ENCODE measurements at regions not wholly inside any gene's neighbourhood (a gene's known extent, or its start where the extent isn't known, plus 50 kb on each side); places are given as distances from the start of the nearest gene placed in this dataset.
"Not testable (repeated sequence)": the region's sequence is repeated elsewhere in the genome, so short reads cannot be mapped to it uniquely, and the experiment has no call there.

DNA sequence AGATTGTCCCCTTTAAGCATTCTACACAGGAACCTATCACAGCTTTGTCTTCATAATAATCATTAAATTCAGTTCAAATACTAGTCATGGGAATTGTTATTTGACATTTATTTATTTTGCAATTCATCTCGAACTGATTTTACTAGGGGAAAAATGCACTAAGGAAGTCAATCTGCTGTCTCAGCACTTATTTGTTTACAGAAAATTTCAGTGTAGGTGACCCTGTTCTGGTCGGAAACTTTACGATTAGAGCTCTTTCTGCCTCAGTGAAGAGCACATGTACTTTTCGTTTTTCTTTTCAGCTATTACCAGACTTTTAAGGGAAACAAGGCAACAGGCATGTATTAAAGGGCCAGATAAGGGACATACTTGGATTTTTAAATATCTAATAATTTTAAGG, 1405.7 kb upstream of the ZEB2 start:
- DNase-seq = no peak

DNA sequence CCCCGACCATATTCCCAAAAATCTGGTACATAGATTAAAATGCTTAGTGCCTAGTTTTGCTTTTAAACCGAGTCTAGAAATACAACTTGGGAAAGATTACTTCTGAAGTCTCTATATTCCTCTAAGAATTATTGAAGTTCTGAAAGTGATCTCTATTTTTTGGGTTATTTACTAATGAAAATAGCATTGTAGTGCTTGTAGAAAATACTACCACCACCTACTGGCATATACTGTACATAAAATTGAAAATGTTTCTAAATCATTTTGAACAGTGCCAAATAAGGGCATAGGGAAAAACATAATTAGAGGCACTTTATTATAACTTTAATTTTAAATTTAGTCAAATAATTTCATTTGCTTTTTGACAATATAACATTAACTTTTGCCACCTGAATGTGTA, 1399.6 kb upstream of the ZEB2 start:
- no peak for DNase-seq

DNA sequence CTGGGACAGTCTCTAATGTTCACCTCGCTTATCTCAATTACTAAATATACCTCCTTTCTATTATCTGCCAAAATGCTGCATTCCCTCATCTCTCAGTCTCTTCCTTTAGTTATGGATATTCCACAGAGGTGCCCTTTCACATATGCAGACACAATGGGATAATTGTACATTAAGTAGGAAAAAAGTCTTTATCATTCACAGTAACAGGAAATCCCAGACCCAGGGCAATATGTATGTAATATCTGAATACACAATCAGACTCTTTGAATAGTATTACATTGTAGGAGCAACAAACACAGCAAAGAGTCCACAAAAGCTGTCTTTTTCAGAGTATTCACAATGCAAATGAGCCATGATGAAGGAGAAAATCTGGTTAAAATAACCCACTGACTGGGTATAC, 1399.0 kb upstream of the ZEB2 start:
- no peak for DNase-seq

DNA sequence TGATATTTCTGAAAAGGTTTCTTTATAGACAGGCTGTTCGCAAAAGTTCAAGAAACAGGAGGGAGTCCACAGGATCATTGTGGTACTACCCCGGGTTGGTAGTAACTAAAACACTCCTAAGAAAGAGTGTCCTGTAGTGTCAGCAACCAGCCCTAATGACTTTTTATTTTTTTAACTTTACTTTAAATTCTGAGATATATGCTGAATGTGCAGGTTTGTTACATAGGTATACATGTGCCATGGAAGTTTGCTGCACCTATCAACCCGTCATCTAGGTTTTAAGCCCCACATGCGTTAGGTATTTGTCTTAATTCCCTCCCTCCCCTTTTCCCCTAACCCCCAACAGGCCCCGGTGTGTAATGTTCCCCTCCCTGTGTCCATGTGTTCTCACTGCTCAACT, 1396.9 kb upstream of the ZEB2 start:
- DNase-seq = no peak

DNA sequence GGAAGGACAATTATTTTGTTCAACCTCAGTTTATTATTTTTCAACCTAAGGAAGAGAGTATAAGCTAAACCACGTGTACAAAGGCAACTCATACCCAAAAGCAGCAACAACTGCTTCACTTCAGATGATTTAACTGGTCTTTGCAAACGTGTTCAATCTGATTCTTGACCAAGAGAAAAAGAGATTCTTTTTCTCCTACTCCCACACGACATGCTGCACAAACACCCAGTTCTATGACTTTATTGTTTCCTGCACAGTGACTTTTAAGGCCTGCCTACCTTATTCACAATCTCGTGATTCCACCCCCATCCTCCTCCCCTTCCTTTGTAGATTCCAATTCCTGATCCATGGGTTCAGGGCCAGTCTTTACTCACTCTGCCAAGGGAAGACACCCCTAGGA, 1394.8 kb upstream of the ZEB2 start:
- no peak for DNase-seq

DNA sequence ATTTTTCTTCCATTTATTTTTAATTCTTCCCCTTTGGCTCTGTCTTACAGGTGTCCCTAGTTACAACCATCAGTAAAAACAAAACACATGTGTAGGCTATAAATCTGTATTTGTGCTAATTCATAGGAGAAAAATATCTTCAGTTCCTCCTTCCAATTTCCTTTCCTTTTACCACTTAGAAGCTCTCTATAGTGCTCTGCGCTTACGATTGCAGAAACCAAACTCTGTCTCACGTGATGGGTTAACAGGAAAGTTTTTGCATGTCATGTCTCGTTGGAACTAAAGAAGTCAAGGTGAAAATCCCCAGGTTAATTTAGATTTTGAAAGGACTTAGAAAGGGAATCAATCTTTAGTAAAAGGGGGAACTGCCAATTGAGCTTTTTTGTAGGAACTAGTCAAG, 1390.5 kb upstream of the ZEB2 start:
- no peak for DNase-seq

DNA sequence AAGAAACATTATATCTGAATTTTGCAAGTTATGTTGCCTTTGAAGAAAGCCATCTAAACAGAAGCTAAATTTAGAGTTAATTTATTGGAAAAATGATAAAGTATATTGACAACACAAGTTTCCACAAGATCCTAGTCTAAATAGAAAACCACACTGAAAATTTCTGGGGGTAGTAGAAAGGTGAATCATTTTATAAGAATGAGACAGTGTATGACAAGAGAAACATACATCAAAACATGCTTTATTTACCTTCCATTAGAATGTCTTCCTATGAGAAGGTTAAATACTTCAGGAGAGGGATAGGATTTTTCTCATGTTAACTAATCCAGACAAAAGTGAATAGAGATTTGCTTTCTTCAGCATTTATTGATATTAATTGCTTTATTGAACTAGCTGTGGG, 1389.8 kb upstream of the ZEB2 start:
- DNase-seq = no peak

DNA sequence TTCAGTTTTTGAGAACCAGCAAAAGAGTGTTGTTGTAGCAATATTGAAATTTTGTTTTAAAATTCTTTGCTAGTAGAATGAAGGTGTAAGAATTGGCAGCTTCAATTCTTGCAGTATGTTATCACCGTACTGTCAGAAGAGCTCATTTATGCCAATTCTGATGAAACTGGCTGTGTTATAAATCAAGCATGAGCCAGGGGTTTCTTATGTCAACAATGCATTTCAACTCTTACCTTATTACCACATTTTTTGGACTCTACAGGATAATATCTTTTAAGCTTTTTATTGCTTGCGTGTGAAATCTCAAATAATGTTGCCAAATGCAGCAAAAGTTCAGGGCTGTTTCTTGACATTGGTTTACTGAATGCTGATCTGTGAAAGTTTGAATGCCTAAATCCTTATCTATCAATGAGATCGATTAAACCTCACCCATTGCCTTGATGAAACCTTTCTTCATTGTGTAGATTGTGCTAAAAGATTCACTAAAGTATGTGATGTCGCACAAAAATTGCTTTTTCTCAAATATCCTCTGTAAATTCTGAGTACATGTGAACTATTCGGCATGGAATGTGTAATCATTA, 1389.3 kb upstream of the ZEB2 start:
- DNase-seq = no peak

DNA sequence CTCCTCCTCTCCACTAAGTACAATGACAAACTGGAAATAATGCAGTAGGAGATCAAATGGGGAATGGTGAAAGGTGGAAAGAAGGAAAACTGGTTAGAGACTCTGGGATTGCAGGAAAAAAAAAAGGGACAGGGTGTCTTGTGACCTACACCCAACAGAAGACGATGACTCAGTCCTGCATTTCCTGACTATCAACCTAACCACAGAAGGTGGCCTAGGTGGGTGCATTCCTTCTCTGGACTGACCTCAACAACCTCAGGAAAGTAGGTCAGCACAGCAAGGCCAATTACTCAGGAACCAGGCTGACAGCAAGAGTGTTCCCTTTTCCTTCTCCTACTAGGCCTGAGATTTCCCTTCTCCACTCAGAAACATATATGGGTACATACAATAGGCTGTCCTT, 1386.4 kb upstream of the ZEB2 start:
- DNase-seq = no peak

DNA sequence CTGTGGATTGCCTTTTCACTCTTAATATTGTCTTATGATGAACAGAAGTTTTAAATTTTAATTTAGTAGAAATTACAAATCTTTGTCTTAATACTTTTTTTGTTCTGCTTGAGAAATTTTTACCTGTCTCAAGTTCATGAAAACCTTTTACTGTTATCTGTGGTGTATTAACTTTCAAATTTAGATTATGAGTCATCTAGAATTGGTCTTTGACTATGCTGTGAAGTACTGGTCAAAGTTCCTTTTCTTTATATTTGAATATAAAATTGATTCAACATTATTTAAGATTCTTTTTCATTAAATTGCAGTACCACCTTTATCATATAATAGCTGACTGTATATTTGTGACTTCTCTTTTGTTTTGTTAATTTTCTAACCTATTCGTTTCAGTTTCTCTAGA, 1385.5 kb upstream of the ZEB2 start:
- DNase-seq = no peak

DNA sequence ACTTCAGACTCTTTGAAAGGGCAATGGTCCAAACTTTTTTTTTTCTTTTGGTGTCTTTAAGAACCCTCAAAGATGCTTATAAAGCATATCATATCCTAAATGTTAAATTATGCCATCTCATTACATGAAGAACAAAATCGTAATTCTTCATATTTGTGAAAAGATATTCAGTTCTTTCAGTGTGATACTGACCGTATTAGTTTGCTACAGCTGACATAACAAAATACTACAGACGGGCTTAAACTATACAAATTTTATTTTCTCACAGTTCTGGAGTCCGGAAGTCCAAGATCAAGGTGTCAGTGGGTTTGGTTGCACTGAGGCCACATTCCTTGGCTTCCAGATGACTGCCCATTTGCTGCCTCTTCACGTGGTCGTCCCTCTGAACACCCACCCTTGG, 1377.2 kb upstream of the ZEB2 start:
- DNase-seq = no peak

DNA sequence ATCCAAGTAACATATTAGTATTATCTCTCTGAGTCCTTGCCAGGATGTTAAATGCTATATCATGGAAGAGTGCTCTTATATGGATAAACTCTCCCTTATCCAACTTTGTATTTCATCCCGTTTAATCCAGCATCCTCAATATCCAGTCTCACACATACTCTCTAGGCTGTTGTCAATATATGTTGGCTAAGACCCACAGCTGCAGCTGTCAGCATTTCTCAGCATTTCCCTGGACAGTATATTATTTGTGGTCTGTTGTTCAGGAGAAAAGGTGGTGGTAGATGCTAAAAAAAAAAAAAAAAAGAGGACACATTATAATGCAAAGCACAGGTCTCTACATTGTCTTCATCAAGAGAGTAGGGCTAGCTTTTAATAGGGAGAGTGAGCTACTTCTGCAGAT, 1368.0 kb upstream of the ZEB2 start:
- DNase-seq = no peak

DNA sequence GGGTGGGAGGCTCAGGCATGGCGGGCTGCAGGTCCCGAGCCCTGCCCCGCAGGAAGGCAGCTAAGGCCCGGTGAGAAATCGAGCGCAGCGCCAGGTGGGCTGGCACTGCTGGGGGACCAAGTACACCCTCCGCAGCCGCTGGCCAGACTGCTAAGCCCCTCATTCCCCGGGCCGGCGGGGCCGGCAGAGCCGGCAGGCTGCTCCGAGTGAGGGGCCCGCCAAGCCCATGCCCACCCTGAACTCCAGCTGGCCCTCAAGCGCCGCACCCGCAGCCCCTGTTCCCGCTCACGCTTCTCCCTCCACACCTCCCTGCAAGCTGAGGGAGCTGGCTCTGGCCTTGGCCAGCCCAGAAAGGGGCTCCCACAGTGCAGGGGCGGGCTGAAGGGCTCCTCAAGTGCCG, 1361.1 kb upstream of the ZEB2 start:
- not testable (repeated sequence) for DNase-seq

DNA sequence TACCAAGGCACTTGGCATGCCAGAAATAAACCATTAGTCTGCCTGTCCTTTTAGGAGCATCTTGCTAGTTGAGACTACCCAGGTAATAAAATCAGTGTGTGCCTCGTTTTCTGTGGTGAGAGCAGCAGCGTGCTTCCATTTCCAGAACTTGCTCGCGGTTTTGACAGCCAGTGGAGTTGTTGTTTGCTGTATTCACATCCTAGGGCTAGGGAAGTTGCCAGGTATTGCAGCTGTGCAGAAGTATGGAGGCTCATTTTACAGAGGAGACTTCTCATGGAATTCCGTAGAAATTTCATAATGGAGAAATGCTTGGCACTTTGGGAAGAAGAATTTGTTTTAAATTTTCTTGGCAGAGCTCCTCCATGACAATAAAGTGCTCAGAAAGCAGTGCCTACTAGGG, 1355.1 kb upstream of the ZEB2 start:
- no peak for DNase-seq

DNA sequence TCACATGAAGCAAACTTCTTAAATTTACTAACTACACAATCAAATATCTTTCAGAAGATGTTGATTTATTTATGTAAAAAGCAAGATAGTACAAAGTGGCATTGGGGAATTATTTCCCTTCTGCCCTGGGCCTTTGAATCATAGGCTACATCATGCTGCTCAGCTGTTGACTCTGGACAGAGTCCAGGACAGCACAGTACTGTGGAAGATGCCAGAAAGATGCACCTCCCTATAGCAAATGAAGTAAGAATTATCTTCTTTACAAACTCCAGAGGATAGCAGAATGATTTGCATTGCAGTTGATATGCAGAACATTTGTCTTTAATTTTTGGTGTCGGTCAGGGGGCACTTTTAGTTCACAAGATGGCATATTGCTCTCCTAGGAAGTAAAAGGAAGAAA, 1354.5 kb upstream of the ZEB2 start:
- no peak for DNase-seq

DNA sequence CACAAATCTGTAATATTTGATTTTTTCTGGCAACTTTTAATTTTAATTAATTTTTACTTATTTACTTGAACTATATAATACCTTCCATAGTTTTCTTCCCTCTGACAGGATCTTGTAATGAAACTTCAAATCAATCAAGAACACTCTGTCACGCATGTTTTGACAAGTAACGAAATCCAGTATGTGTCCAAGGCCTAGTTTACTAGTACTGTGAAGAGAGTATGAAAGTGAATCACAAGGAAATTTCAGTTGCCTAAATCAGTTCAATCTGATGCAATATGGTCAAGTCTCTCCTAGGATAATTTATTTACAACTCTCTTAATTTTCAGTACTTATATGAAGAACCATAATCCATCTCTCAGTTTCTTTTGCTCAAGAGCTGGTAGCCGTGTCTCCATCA, 1344.6 kb upstream of the ZEB2 start:
- DNase-seq = no peak

DNA sequence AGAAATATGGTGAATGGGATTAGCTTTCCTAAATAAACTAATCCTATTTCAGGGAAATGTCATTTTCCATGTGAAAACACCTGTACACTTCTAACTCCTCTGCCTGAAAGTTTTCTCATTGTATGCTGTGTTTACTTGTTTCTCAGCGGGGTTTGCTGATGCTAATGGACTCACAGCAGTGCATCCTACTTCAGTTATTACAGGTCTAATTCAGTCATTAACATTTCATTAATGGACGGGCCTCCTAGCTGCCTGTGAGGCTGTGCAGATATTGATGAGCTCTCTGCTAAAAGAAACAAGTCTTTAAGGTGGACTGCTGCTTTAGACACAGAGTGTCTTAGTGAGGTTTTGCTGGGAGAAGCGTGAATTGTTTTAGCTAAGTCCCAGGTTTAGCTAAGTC, 1342.0 kb upstream of the ZEB2 start:
- DNase-seq = no peak

DNA sequence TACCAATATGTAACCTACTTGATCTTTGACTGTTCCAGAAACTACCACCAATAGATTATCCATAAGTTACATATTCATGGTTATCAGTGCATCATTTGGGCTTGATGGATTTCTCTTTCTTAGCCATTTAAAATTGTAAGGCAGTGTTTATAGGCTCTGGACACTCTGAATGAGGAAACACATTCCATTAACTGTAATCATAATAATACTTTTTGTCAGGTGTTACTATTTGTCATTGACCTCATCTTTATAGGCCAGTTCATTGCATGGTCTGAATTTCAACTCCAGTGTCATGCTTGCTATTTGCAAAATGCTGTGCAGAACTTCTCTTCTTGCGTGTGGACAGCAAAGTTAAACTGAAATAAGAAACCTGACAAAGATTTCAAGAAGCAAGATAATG, 1340.2 kb upstream of the ZEB2 start:
- no peak for DNase-seq

DNA sequence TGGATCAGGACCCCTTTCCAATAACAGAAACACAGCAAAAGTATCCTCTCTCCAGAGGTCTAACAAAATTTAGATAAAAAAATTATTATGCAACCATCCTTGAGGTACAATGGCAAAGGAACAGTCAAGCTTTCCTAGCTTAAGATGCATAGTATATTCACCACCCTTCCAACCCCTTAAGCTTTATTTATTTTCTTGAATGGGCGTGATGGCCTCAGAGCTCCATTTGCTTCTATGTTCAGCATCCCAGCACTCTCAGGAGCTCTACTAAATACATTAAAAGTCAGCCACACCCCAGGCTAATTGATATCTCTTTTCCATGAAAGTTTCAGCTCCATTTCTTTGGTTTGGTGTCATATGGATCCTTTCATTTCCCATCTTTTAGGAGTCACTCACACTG, 1335.2 kb upstream of the ZEB2 start:
- DNase-seq = no peak

DNA sequence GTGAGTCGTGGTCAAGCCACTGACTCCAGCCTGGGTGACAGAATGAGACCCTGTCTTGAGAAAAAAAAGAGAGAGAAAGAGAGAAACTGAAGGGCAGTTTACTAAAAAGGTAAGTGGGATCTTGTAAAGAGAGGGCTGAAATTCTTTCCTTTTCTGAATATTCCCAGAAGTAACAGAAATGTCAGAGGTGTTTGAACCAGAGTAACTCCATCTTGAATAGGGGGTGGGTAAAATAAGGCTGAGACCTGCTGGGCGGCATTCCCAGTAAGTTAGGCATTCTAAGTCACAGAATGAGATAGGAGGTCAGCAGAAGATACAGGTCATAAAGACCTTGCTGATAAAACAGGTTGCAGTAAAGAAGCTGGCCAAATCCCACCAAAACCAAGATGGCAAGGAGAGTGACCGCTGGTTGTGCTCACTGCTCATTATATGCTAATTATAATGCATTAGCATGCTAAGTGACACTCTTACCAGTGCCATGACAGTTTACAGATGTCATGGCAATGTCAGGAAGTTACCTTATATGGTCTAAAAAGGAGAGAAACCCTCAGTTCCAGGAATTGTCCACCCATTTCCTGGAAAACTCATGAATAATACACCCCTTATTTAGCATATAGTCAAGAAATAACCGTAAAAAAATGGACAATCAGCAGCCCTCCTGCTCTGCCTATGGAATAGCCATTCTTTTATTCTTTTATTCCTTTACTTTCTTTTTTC, 1334.3 kb upstream of the ZEB2 start:
- DNase-seq = no peak

DNA sequence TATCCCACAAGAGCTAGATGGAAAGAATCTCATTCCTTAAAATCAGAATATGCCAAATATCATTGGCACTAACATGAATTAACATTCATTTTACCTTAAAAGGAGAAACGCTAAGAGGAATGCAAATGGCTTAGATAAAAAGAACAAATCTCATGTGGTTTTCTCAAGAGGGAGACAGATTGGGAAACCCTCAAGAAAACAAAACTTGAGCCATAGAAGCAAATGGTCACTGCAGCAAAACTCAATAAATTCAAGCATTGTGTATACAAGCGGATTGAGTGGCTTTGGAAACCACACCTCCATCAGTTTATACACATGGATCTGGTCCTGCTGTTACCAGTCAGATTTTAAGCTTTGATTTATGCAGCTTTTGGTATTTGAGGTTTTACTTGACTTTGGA, 1331.8 kb upstream of the ZEB2 start:
- no peak for DNase-seq

DNA sequence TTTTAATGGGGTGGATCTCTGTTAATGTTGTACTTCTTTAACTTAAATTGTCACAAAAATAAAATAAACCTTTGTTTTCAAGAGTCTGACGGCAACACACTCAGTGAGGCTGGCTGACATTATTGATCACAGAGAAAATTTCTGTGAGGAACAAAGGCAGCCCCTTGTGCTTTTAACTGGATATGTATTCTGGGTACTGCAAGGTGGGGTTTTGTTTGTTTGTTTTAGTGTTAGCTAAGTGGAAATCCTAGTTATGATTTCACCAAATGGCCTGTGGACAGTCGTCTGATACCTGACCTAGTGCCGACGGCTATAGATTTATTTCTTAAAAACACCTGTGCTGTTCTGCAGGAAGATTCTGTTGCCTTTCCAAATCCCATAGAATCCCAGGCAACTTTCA, 1329.5 kb upstream of the ZEB2 start:
- DNase-seq = no peak

DNA sequence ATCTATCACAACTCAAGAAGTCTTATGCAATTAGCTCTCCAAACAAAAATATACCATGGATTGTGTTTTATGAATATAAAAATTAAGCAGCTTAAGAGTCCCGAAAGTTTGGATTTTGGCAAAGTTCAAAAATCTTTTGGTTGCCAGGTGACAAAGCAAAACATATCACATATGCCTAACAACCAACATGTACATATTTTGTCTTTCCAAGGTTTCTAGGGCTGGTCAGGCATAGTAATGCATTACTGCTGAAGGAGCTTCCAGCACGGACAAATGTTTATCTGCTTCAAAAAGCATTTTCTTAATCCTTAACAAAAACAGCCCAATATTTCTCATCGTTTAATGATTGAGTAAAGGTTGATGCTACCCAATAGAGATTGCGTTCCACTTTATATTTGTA, 1327.1 kb upstream of the ZEB2 start:
- no peak for DNase-seq

DNA sequence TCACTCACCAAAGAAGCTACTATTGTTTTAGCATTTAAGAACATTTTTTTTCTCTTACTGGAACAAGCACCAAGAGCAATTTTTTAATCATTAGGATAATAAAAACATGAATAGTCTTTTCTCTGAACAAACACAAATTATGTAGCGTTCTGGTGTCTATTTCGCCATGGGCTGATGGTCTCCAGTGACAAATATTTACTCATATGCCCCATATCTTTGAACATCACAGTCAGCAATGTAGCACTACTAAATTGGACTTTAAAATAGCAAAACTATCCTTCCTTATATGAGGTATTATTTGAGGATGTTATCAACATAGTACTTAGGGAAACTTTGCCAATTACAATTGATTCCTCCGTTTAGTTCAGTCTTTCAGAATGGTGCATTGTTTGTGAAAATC, 1326.0 kb upstream of the ZEB2 start:
- DNase-seq = no peak

DNA sequence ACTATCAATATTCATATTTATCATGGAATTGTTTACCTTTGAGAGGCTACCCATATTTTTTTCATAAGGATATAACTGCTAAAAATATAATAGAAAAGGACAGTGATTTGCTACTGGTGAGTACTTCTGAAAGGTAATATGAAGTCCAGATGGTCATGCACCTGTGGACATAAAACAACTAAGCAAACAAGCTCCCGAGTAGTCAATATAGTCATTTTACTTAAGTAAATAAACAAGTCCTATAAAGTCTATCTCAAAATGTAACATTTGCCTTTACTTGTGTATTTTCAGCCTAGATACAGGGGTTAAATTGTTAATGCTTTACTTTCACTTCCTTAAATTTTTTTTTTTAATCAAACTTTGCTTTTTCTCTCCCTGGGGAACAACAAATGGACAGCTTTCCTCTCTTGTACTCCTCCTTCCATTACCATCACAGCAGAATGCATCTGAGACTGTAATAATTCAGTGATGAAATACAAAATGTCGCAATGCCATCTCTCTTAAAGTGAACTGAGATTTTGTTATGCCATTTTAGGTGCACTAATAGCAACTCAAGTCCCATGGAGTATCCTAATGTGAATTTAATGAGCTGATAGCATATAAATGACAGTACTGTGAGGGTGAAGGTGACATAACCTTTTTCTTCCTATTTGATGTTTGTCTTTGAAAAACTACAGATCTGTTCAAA, 1325.4 kb upstream of the ZEB2 start:
- no peak for DNase-seq
